ENCODE measurements at regions not wholly inside any gene's neighbourhood (a gene's known extent, or its start where the extent isn't known, plus 50 kb on each side); places are given as distances from the start of the nearest gene placed in this dataset.

GRCh38 chr10:114714281-114714741, 56.2 kb upstream of the ABLIM1 start:
- Histone ChIP-seq H3K9me3 (ENCODE audit: control extremely low read depth in 1 of 3, control insufficient read depth in 2 of 3, insufficient read depth in 1 of 3, low read length in 2 of 3) (no peaks in the 10 kb centered on the region), H3K4me3 (ENCODE audit: control extremely low read depth in 1 of 5, extremely low read depth in 1 of 5, insufficient read depth in 1 of 5, low read depth in 2 of 5, low read length in 4 of 5) (no peak overlapping the region), H3K79me2 (ENCODE audit: control insufficient read depth, insufficient read depth, low read length) (no peaks in the 10 kb centered on the region), H3K4me2 (replicated peaks; ENCODE audit: low read depth, low read length, poor library complexity, severe bottlenecking) (no peak overlapping the region), H4K20me1 (ENCODE audit: control insufficient read depth, insufficient read depth, low read length, poor library complexity, severe bottlenecking) (no peaks in the 10 kb centered on the region), H3K9ac (ENCODE audit: low read length) (no peak overlapping the region), H3K4me1 (ENCODE audit: control insufficient read depth in 2 of 2, insufficient read depth in 2 of 2, low read length in 2 of 2) (no peaks in the 10 kb centered on the region), H3K27me3 (replicated peaks in 1 of 4; ENCODE audit: control extremely low read depth in 1 of 4, control insufficient read depth in 3 of 4, insufficient read depth in 4 of 4, low read length in 3 of 4) (peaks cover 0 to 4% (median 1%) of the 10 kb centered on the region in 4 experiments), H3K36me3 (replicated peaks in 1 of 2; ENCODE audit: control extremely low read depth in 1 of 2, control insufficient read depth in 1 of 2, extremely low read depth in 1 of 2, insufficient read depth in 2 of 2, low read length in 1 of 2) (no peaks in the 10 kb centered on the region), H3K27ac (ENCODE audit: low read length in 2 of 2) (no peak overlapping the region), H2AFZ (ENCODE audit: insufficient read depth, low read depth, low read length, poor library complexity, severe bottlenecking) (no peak overlapping the region)
- ATAC-seq (ENCODE audit: low read depth) (no peak), DNase-seq (no peak)
- no peak overlapping the region for H3K27ac Mint-ChIP-seq
- no peaks in the 10 kb centered on the region for H3K9me3 Mint-ChIP-seq (ENCODE audit: insufficient read depth)
- ChIA-PET POLR2A (interaction anchor here (0.6 kb wide), 1 partner anchor 87 kb away, joined by 8 read pairs; no protein-coding TSS in a partner anchor), CTCF (no interaction called here)
- H3K4me1 Mint-ChIP-seq, result no peaks in the 10 kb centered on the region
- intact Hi-C loops (cut with micrococcal nuclease), result no loop called here
- H3K27me3 Mint-ChIP-seq, result peaks cover 29% of the 10 kb centered on the region
- H3K4me3 Mint-ChIP-seq, result no peak overlapping the region
- no peak for TF ChIP-seq EZH2 (IDR thresholded peaks at IDR 0.05; ENCODE audit: borderline replicate concordance, insufficient read depth, low read depth, low read length, poor library complexity, severe bottlenecking)
- TF ChIP-seq CTCF (IDR thresholded peaks at IDR 0.05), result no peak
- WGBS (ENCODE audit: insufficient coverage), result 100% methylated on average over 1 of the region's 5 CpGs

DNA sequence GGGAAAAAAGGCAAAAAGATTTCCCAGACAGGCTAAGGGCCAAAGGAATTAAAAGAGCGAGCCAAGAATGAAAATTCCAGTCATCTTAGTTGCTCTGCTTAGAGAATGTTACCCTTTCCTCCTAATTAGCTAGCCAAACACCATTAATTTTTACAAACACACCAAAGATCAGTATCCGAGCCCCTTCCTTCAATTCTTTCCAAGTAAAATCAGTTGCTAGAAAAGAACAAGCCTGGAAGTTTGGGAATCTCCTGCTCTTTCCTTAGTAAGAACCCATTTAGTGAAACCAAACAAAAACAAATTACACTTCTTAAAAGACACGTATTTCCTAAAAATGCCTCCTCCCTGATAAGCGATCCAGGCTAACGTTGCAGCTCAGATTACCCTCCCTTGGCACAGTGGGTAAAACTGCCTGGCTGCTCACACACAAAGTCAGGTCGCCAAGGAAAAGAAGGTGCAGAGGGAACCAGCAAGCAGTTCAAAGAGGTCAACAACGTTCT, 57.1 kb upstream of the ABLIM1 start:
- POLR2A ChIA-PET, result no interaction called here
- Histone ChIP-seq H3K4me2 (replicated peaks; ENCODE audit: low read depth, low read length, poor library complexity, severe bottlenecking) (no peak overlapping the region), H3K9ac (ENCODE audit: low read length) (no peak overlapping the region), H3K27me3 (replicated peaks in 1 of 4; ENCODE audit: control extremely low read depth in 1 of 4, control insufficient read depth in 3 of 4, insufficient read depth in 4 of 4, low read length in 3 of 4) (peaks cover 0 to 4% (median 1%) of the 10 kb centered on the region in 4 experiments), H3K36me3 (replicated peaks in 1 of 2; ENCODE audit: control extremely low read depth in 1 of 2, control insufficient read depth in 1 of 2, extremely low read depth in 1 of 2, insufficient read depth in 2 of 2, low read length in 1 of 2) (no peaks in the 10 kb centered on the region), H3K4me3 (ENCODE audit: control extremely low read depth in 1 of 5, extremely low read depth in 1 of 5, insufficient read depth in 1 of 5, low read depth in 2 of 5, low read length in 4 of 5) (no peak overlapping the region), H3K9me3 (ENCODE audit: control extremely low read depth in 1 of 3, control insufficient read depth in 2 of 3, insufficient read depth in 1 of 3, low read length in 2 of 3) (no peaks in the 10 kb centered on the region), H2AFZ (ENCODE audit: insufficient read depth, low read depth, low read length, poor library complexity, severe bottlenecking) (no peak overlapping the region), H4K20me1 (ENCODE audit: control insufficient read depth, insufficient read depth, low read length, poor library complexity, severe bottlenecking) (no peaks in the 10 kb centered on the region), H3K79me2 (ENCODE audit: control insufficient read depth, insufficient read depth, low read length) (no peaks in the 10 kb centered on the region), H3K4me1 (ENCODE audit: control insufficient read depth in 2 of 2, insufficient read depth in 2 of 2, low read length in 2 of 2) (no peaks in the 10 kb centered on the region), H3K27ac (ENCODE audit: low read length in 2 of 2) (no peak overlapping the region)
- ATAC-seq (ENCODE audit: low read depth) (no peak), DNase-seq (no peak)
- Mint-ChIP-seq H3K27ac (no peak overlapping the region), H3K27me3 (peaks cover 23% of the 10 kb centered on the region), H3K9me3 (ENCODE audit: insufficient read depth) (no peaks in the 10 kb centered on the region), H3K4me1 (no peaks in the 10 kb centered on the region), H3K4me3 (no peak overlapping the region)
- CTCF ChIA-PET, result no interaction called here
- intact Hi-C loops (cut with micrococcal nuclease), result no loop called here
- 67% methylated on average over 6 of the region's 7 CpGs for WGBS (ENCODE audit: insufficient coverage)
- TF ChIP-seq CTCF (IDR thresholded peaks at IDR 0.05), result no peak
- no peak for TF ChIP-seq EZH2 (IDR thresholded peaks at IDR 0.05; ENCODE audit: borderline replicate concordance, insufficient read depth, low read depth, low read length, poor library complexity, severe bottlenecking)
